ENCODE measurements at regions not wholly inside any gene's neighbourhood (a gene's known extent, or its start where the extent isn't known, plus 50 kb on each side); places are given as distances from the start of the nearest gene placed in this dataset.
A peak's percentile ranks its signal among the peaks of the same experiment; 100 is the strongest.

DNA sequence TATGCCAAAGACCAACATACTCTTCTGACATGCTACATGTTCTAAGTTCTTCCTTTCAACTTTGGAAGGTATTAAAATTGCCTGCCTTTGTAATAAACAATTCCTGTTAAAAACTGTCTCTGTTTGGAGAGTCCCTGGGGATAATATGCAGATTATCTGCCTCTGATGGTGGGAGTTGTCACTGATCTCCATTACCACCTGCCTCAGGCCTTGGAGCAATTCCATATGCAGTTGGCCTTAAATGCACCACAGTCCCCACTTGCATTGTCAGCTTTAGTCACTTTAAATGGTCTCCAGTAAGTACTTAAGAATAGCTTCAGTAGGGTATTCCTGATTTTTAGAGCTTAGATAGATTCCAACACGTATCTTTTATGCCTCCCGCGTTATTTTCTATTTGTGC lies 121.1 kb upstream of the GOLIM4 start:
- no peak for ATAC-seq
- Mint-ChIP-seq H3K27ac (no peak overlapping the region), H3K4me1 (peaks cover 6% of the 10 kb centered on the region)

DNA sequence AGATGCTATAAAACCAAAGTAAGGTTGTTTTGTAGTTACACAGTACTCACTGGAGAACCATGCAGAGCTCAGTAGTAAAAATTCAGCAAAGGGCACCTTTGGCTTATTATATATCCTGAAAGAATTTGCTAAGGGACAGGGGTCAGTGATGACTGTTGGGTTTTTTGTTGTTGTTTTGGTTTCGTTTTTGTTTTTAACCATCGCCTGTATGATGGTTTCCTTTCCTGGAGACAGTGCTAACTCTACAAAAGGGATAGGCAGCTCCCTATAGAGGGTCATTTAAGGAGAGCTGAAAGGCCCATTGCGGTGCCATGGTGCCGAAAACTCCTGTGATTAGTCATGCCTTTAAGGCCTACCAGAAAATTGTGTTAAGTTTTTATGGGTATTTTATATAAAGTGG lies 118.2 kb upstream of the GOLIM4 start:
- H3K27ac Mint-ChIP-seq, result peak overlapping the region; percentile 58
- H3K36me3 Mint-ChIP-seq, result no peaks in the 10 kb centered on the region
- DNase-seq (ENCODE audit: low spot score in 2 of 2), result no peak
- H3K4me1 Mint-ChIP-seq, result peaks cover 6% of the 10 kb centered on the region
- no peak overlapping the region for H3K4me3 Mint-ChIP-seq
- peak; percentile 65 for ATAC-seq
- no peaks in the 10 kb centered on the region for H3K9me3 Mint-ChIP-seq

More for the DNA sequence above, 121.1 kb upstream of the GOLIM4 start:
- no peaks in the 10 kb centered on the region for H3K9me3 Mint-ChIP-seq
- no peak overlapping the region for H3K4me3 Mint-ChIP-seq
- DNase-seq (ENCODE audit: low spot score in 2 of 2), result no peak
- H3K36me3 Mint-ChIP-seq, result no peaks in the 10 kb centered on the region

DNA sequence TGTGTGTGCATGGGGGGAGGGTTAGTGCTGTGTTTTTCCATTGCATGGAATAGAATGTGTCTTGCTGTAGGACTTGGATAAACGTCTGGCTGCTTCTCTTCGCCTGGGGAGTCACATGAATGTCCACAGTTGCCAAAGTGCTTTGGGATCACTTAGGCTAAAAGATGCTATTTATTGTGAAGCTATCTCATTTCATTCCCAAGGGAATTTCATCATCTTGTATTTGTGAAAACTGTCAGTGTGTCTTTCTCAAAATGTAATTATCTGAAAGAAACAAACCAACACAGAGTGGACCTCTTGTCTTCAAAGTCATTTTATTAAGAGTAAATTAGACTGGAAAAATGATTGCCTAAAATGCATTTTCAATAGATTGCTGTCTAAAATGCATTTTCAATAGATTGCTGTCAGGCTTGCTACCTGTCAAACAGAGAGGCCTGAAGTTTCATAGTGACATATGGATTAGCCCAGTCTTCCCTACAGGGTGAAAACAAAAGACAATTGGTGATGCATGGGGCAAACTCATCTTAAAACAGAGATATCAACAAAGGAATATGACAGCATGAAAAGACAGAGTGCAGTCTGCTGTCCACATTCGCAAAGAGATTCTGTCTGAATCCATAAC lies 117.1 kb upstream of the GOLIM4 start:
- no peaks in the 10 kb centered on the region for H3K36me3 Mint-ChIP-seq
- peaks cover 6% of the 10 kb centered on the region for H3K4me1 Mint-ChIP-seq
- no peak overlapping the region for H3K4me3 Mint-ChIP-seq
- DNase-seq (ENCODE audit: low spot score in 2 of 2), result no peak
- H3K27ac Mint-ChIP-seq, result no peak overlapping the region
- H3K9me3 Mint-ChIP-seq, result no peaks in the 10 kb centered on the region
- ATAC-seq, result no peak

DNA sequence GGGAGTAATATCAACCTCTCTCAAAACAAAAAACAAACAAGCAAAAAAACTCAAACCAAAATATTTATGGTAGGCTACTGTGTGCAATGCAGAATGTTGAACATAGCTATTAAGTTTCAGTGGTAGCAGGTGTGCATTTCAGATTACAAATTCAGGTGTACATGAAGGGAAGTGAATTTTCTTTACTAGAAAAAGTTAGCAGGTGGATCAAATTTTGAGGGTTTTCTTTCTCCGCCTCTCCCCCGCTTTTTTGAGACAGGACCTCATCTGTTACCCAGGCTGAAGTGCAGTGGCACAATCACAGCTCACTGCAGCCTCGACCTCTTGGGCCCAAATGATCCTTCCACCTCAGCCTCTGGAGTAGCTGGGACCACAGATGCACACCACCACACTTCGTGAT lies 109.7 kb upstream of the GOLIM4 start:
- DNase-seq (ENCODE audit: low spot score in 2 of 2) (no peak), ATAC-seq (no peak)
- no peak overlapping the region for H3K27ac Mint-ChIP-seq
- no peak overlapping the region for H3K4me3 Mint-ChIP-seq
- H3K9me3 Mint-ChIP-seq, result no peaks in the 10 kb centered on the region
- no peaks in the 10 kb centered on the region for H3K4me1 Mint-ChIP-seq
- no peaks in the 10 kb centered on the region for H3K36me3 Mint-ChIP-seq

DNA sequence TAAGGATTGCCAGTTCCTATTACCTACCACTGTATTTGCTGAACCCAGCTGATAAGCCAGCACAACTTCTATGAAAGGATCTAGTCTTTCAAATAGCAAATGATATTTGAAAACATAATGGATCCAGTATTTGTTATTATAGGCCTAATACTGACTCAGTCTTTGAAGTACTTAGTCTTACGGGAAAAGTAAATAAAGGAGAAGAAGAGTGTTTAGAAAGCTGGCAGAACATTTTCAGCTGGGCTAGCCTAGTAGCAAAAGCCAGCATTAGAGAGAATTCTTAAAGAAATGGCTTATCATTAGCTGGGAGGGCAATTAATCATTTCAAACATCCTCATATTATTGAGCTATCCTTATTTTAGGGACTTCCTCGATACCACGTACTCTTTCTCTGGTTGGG lies 101.4 kb upstream of the GOLIM4 start:
- ATAC-seq, result no peak

DNA sequence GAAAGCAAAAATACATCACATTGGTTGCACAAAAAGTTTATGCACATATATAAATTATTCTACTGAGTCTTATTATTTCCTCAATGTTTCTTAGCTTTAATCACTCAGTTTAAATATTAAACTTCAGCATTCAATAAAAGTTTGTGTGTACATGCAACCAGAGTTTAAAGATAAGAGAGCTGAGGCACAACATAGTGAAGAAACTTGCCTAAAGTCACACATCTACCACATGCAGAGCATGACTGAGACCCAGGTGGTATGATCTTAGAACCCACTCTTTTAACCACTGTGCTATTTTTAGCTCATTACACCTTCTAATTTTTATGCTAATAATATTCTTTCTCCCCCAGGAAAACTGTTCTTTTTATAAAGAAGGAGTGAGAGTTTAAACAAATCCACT lies 96.1 kb upstream of the GOLIM4 start:
- no peak for ATAC-seq
- DNase-seq (ENCODE audit: low spot score in 2 of 2), result no peak
- Mint-ChIP-seq H3K4me1 (no peaks in the 10 kb centered on the region), H3K36me3 (no peaks in the 10 kb centered on the region), H3K9me3 (no peaks in the 10 kb centered on the region), H3K4me3 (no peak overlapping the region), H3K27ac (no peak overlapping the region)

More for the DNA sequence above, 101.4 kb upstream of the GOLIM4 start:
- H3K9me3 Mint-ChIP-seq, result no peaks in the 10 kb centered on the region
- H3K4me3 Mint-ChIP-seq, result no peak overlapping the region
- H3K4me1 Mint-ChIP-seq, result no peaks in the 10 kb centered on the region
- DNase-seq (ENCODE audit: low spot score in 2 of 2), result no peak
- H3K27ac Mint-ChIP-seq, result no peak overlapping the region
- no peaks in the 10 kb centered on the region for H3K36me3 Mint-ChIP-seq

DNA sequence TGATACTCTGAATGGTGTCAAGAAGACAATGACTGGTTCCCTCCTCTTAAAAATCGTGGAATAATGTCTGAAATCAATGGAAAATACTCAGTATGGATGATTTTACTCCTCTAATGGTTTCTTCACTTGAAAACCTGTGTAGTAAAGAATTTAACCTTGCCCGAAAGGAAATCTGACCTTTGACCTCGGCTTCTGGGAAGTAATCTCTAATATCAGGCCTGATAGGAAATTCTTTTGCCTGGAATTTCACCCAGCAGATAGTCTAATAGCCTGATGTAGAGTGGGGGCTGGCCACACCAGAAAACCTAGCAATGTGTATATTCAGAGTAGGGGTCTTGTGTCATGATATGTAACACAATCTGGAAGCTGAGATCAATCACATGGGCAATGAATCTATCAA lies 91.5 kb upstream of the GOLIM4 start:
- Mint-ChIP-seq H3K4me1 (no peaks in the 10 kb centered on the region), H3K27ac (no peak overlapping the region)
- ATAC-seq, result no peak

DNA sequence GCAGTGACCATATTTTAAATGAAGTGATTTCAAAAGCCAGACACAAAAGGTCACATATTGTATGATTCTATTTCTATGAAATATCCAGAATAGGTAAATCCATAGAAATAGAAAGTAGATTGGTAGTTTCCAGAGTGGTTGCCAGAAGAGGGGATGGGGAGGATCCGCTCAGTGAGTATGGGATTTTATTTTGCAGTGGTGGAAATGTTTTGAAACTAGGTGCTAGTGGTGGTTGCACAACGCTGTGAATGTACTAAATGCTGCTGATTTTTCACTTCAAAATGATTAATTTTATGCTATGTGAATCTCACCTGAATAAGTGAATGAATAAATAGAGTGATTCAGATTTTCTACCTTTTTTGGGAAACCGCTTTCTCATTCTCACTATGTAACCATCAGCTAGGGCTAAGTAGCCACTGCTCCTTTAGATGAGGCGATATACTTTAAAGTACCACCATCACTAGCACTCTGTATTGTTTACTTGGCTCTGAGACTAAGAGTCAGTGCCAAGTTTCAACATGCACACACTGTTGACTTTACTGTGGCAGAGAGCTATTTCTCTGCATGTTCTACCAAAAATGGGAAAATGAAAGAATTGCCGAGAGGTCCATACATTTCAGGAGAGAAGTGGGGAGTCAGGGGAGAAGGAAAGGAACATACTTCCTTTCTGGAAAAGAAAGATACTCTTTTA lies 90.7 kb upstream of the GOLIM4 start:
- Mint-ChIP-seq H3K27ac (no peak overlapping the region), H3K4me3 (no peak overlapping the region), H3K9me3 (no peaks in the 10 kb centered on the region), H3K36me3 (no peaks in the 10 kb centered on the region), H3K4me1 (no peaks in the 10 kb centered on the region)
- ATAC-seq (no peak), DNase-seq (ENCODE audit: low spot score in 2 of 2) (no peak)

More for the DNA sequence above, 91.5 kb upstream of the GOLIM4 start:
- Mint-ChIP-seq H3K36me3 (no peaks in the 10 kb centered on the region), H3K4me3 (no peak overlapping the region), H3K9me3 (no peaks in the 10 kb centered on the region)
- DNase-seq (ENCODE audit: low spot score in 2 of 2), result no peak

DNA sequence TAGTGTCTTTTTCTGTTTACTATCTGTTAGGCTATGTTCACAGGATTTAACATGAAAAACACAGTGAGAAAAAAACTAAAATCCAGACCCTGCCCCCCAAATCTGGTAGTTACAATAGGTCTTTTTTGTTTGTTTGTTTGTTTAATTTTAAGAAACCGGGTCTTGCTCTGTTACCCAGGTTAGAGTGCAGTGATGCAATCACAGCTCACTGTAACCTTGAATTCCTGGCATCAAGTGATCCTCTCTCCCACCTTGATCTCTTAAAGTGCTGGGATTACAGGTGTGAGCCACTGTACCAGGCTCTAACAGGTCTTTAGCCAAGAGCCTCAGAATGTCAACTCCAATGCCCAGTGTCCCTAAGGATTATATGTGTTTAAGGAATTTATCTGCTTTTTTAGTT lies 88.0 kb upstream of the GOLIM4 start:
- H3K27ac Mint-ChIP-seq, result no peak overlapping the region
- no peak for ATAC-seq
- H3K36me3 Mint-ChIP-seq, result no peaks in the 10 kb centered on the region
- H3K9me3 Mint-ChIP-seq, result no peaks in the 10 kb centered on the region
- H3K4me1 Mint-ChIP-seq, result no peaks in the 10 kb centered on the region
- DNase-seq (ENCODE audit: low spot score in 2 of 2), result no peak
- no peak overlapping the region for H3K4me3 Mint-ChIP-seq

DNA sequence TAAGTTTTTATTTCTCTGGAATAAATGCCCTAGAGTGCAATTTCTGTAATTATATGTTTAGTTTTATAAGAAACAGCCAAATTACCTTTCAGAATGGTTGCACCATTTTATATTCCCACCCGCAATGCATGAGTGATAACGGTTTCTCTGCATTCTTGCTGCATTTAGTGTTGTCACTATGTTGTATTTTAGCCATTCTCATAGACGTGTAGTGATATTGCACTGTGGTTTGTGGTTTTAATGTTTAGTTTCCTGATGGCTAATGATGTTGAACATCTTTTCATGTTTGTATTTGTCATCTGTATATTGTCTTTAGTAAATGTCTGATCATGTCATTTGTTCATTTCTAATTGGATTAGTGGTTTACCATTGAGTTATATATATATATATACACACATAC lies 73.0 kb upstream of the GOLIM4 start:
- DNase-seq (ENCODE audit: low spot score in 2 of 2) (no peak), ATAC-seq (peak; percentile 47)
- H3K9me3 Mint-ChIP-seq, result peaks cover under 1% of the 10 kb centered on the region
- H3K27ac Mint-ChIP-seq, result no peak overlapping the region
- H3K4me3 Mint-ChIP-seq, result no peak overlapping the region
- no peaks in the 10 kb centered on the region for H3K36me3 Mint-ChIP-seq
- H3K4me1 Mint-ChIP-seq, result no peaks in the 10 kb centered on the region

DNA sequence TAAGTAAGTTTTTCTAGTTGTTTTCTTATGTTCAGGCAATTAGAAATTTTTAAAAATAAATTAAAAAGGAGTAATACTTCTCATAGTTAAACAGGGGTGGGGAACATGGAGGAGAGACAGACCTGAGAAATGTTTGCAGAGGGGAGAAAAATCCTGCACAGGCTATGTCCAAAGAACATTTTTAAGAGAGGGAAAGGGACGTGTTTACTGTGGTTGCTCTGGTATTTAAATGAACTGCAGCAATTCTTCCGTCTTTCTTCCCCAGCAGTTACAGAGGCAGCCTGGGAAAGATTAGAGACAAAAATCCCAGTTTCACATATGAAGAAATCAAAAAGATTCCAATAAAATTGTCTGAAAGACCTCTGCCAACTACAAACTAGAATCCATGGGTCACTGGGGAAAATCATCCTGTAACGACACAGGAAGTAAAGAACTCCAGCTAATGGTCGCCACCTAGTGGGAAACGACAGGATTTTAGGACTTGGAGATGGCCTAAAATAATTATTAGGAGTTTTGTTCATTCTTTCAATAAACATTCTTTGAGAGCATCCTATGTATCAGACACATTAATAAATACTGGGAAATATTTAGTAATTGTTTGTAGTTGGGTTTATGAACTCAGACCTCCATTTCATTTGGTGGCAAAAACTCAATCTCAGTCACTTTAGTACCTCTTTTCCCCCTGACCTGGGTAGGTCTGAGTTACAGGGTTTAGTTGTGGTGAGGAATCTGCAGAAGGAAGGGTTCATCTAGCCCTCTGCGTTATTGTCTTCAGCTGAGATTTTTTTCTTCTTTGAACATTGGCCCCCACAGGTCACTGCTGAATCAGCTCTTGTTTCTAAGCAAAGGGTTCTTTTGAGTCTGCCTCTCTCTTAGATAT lies 69.9 kb upstream of the GOLIM4 start:
- H3K9me3 Mint-ChIP-seq, result peaks cover 3% of the 10 kb centered on the region
- H3K4me1 Mint-ChIP-seq, result no peaks in the 10 kb centered on the region
- no peak overlapping the region for H3K4me3 Mint-ChIP-seq
- H3K36me3 Mint-ChIP-seq, result no peaks in the 10 kb centered on the region
- ATAC-seq (peak; percentile 58), DNase-seq (ENCODE audit: low spot score in 2 of 2) (no peak)
- H3K27ac Mint-ChIP-seq, result no peak overlapping the region

DNA sequence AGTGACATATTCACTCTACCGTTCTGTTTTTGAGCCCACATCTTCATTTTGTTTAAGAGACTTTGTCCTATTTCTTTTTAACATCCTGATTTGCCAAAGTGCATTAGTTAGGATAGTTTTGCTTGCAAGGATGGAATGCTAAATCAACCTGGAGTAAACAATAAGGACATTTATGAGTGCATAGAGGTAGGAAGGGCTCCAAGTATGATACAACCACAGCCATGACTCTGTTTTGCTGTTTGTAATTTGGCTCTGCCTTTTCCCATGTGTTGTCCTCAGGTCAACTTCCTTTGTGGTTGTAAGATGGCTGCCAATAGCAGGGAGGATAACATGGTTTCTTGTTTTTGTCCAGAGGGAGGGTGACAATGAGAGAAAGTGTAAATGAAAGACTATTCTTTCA lies 66.4 kb upstream of the GOLIM4 start:
- H3K4me1 Mint-ChIP-seq, result no peaks in the 10 kb centered on the region
- no peak overlapping the region for H3K27ac Mint-ChIP-seq
- no peak for DNase-seq (ENCODE audit: low spot score in 2 of 2)
- ATAC-seq, result no peak
- H3K4me3 Mint-ChIP-seq, result no peak overlapping the region
- peaks cover 3% of the 10 kb centered on the region for H3K9me3 Mint-ChIP-seq
- H3K36me3 Mint-ChIP-seq, result no peaks in the 10 kb centered on the region

DNA sequence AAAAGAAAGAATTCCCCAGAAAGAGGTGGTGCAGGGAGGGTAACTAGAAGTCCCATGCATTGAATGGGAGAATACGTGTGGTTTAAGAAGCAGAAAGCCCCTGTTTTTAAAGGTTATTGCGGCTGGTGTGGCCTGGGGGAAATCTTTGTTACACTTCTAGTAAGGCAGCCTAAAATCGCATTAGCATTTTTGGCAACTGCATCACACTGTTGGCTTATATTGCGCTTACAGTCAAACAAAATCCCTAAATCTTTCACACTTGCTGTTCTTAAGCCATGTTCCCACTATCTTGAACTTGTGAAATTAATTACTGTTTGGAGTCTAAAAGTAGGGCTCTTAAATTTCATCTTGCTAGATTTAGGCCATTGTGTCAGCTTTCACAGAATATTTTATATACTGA lies 66.0 kb upstream of the GOLIM4 start:
- H3K36me3 Mint-ChIP-seq, result no peaks in the 10 kb centered on the region
- ATAC-seq, result no peak
- DNase-seq (ENCODE audit: low spot score in 2 of 2), result no peak
- H3K9me3 Mint-ChIP-seq, result peaks cover 3% of the 10 kb centered on the region
- no peaks in the 10 kb centered on the region for H3K4me1 Mint-ChIP-seq
- H3K4me3 Mint-ChIP-seq, result no peak overlapping the region
- no peak overlapping the region for H3K27ac Mint-ChIP-seq

DNA sequence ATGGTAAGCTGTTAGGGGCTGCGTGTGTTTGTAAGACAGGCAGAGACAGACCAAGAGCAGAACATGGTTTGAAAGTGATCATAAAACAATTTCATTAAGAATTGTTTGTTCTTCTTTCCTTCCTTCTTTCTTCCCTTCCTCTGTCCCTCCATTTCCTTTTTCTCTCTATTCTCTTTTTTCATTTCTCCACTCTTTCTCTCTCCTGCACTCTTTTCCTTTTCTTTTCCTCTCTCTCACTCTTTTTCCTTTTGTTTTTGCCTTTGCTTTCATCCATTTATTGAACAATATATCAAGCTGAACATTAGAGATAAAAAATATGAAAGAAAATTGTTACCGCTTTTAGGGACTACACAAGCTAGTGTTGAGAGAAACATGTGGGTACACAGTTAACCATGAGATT lies 62.2 kb upstream of the GOLIM4 start:
- H3K4me3 Mint-ChIP-seq, result no peak overlapping the region
- no peaks in the 10 kb centered on the region for H3K36me3 Mint-ChIP-seq
- H3K9me3 Mint-ChIP-seq, result no peaks in the 10 kb centered on the region
- no peaks in the 10 kb centered on the region for H3K4me1 Mint-ChIP-seq
- ATAC-seq, result no peak
- no peak overlapping the region for H3K27ac Mint-ChIP-seq
- no peak for DNase-seq (ENCODE audit: low spot score in 2 of 2)

DNA sequence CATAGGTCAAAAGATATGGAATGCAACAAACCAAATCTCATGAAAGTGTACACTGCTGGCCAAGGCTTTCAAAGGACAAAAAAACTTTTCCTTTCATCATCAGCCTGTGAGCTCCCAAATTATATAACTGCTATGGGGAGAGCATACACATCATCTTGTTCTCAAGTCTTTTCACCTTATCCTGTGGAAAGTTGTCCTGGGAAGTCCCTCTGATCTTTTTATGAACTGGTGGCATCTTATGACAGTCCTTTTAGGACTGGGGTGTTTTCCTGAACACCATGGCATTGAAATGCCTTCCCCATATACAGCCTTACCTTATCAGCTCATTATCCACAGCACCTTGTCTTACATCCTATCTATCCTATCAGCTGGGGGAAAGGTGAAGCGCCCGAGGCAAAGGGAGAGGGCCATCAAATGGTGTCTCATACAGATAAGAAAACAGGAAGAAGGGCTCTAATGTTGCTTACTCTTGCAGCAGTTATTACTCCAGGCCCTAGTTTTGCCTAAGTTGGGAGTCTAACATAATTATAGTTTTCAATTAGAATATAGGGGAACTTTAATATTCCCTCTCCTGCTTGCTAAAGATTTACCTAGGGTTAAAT lies 61.5 kb upstream of the GOLIM4 start:
- Mint-ChIP-seq H3K36me3 (no peaks in the 10 kb centered on the region), H3K27ac (no peak overlapping the region), H3K9me3 (peaks cover 1% of the 10 kb centered on the region), H3K4me3 (no peak overlapping the region), H3K4me1 (no peaks in the 10 kb centered on the region)
- ATAC-seq (no peak), DNase-seq (ENCODE audit: low spot score in 2 of 2) (no peak)

Measured in stimulated activated effector memory CD8-positive, alpha-beta T cell treated with anti-CD3 and anti-CD28 coated beads, Interleukin-12 subunit alpha, Interleukin-12 subunit beta, amount 100 ng/mL, for 72 hours (primary cell).